ENCODE measurements at regions not wholly inside any gene's neighbourhood (a gene's known extent, or its start where the extent isn't known, plus 50 kb on each side); places are given as distances from the start of the nearest gene placed in this dataset.

GRCh38 chr1:61609040-61609439, 115.9 kb downstream of the TM2D1 start:
- no peak for DNase-seq (ENCODE audit: low spot score)
- H3K27ac ChIP-seq (replicated peaks; ENCODE audit: low read length) = no peak overlapping the region
- no peaks in the 10 kb centered on the region for H3K9me3 ChIP-seq (replicated peaks in 1 of 2; ENCODE audit: control insufficient read depth in 2 of 2, insufficient read depth in 1 of 2, low read depth in 1 of 2, low read length in 2 of 2)
- no peaks in the 10 kb centered on the region for H3K79me1 ChIP-seq (ENCODE audit: low read depth, low read length)
- no peak overlapping the region for H2AFZ ChIP-seq (ENCODE audit: low read length)
- no peaks in the 10 kb centered on the region for H3K36me3 ChIP-seq (replicated peaks in 1 of 2; ENCODE audit: control insufficient read depth in 2 of 2, insufficient read depth in 2 of 2, low read length in 2 of 2)
- H3K4me1 ChIP-seq (ENCODE audit: control insufficient read depth in 2 of 2, insufficient read depth in 1 of 2, low read depth in 1 of 2, low read length in 2 of 2) = no peaks in the 10 kb centered on the region
- no peak overlapping the region for H4K91ac ChIP-seq (ENCODE audit: low read depth, low read length, poor library complexity)
- H2BK12ac ChIP-seq (ENCODE audit: low read length) = no peak overlapping the region
- no peak overlapping the region for H3K14ac ChIP-seq (ENCODE audit: low read length)
- no peak overlapping the region for H3K4me3 ChIP-seq (ENCODE audit: low read length in 2 of 2)
- H3K18ac ChIP-seq (ENCODE audit: low read length) = no peak overlapping the region
- no peak overlapping the region for H2AK5ac ChIP-seq (ENCODE audit: low read depth, low read length)
- no peak overlapping the region for H3K4ac ChIP-seq (ENCODE audit: low read length)
- no CpG with 5 or more reads among the region's 3 CpGs for WGBS, 2 donors (ENCODE audit: extremely low coverage in 2 of 2, insufficient read length in 2 of 2, insufficient replicate concordance in 1 of 2)
- no peak overlapping the region for H2BK120ac ChIP-seq (ENCODE audit: low read depth, low read length)
- no peak overlapping the region for H3K9ac ChIP-seq (ENCODE audit: low read depth, low read length, poor library complexity)
- no peak overlapping the region for H2BK15ac ChIP-seq (ENCODE audit: low read length)
- H3K4me2 ChIP-seq (ENCODE audit: insufficient read depth, low read length, poor library complexity, severe bottlenecking) = no peak overlapping the region
- no peak overlapping the region for H3K23ac ChIP-seq (ENCODE audit: low read depth, low read length, poor library complexity)
- H2BK5ac ChIP-seq (ENCODE audit: low read length) = no peak overlapping the region
- H3K27me3 ChIP-seq (ENCODE audit: control insufficient read depth in 3 of 3, insufficient read depth in 3 of 3, low read depth in 1 of 3, low read length in 3 of 3) = no peaks in the 10 kb centered on the region
- no peak overlapping the region for H4K8ac ChIP-seq (ENCODE audit: low read depth, low read length)

GRCh38 chr1:61607448-61607847, 117.5 kb downstream of the TM2D1 start:
- no CpG with 5 or more reads among the region's 7 CpGs for WGBS, 2 donors (ENCODE audit: extremely low coverage in 2 of 2, insufficient read length in 2 of 2, insufficient replicate concordance in 1 of 2)
- no peak overlapping the region for H4K91ac ChIP-seq (ENCODE audit: low read depth, low read length, poor library complexity)
- H3K4ac ChIP-seq (ENCODE audit: low read length) = no peak overlapping the region
- no peak overlapping the region for H2AK5ac ChIP-seq (ENCODE audit: low read depth, low read length)
- H3K4me3 ChIP-seq (ENCODE audit: low read length in 2 of 2) = no peak overlapping the region
- H3K9ac ChIP-seq (ENCODE audit: low read depth, low read length, poor library complexity) = no peak overlapping the region
- H3K4me1 ChIP-seq (ENCODE audit: control insufficient read depth in 2 of 2, insufficient read depth in 1 of 2, low read depth in 1 of 2, low read length in 2 of 2) = no peaks in the 10 kb centered on the region
- H2BK15ac ChIP-seq (ENCODE audit: low read length) = no peak overlapping the region
- no peak overlapping the region for H3K18ac ChIP-seq (ENCODE audit: low read length)
- H3K23ac ChIP-seq (ENCODE audit: low read depth, low read length, poor library complexity) = no peak overlapping the region
- no peak overlapping the region for H4K8ac ChIP-seq (ENCODE audit: low read depth, low read length)
- H3K4me2 ChIP-seq (ENCODE audit: insufficient read depth, low read length, poor library complexity, severe bottlenecking) = no peak overlapping the region
- no peak overlapping the region for H2BK12ac ChIP-seq (ENCODE audit: low read length)
- no peaks in the 10 kb centered on the region for H3K36me3 ChIP-seq (replicated peaks in 1 of 2; ENCODE audit: control insufficient read depth in 2 of 2, insufficient read depth in 2 of 2, low read length in 2 of 2)
- H2BK120ac ChIP-seq (ENCODE audit: low read depth, low read length) = no peak overlapping the region
- H3K9me3 ChIP-seq (replicated peaks in 1 of 2; ENCODE audit: control insufficient read depth in 2 of 2, insufficient read depth in 1 of 2, low read depth in 1 of 2, low read length in 2 of 2) = no peaks in the 10 kb centered on the region
- no peak overlapping the region for H3K27ac ChIP-seq (replicated peaks; ENCODE audit: low read length)
- H3K27me3 ChIP-seq (ENCODE audit: control insufficient read depth in 3 of 3, insufficient read depth in 3 of 3, low read depth in 1 of 3, low read length in 3 of 3) = no peaks in the 10 kb centered on the region
- no peak overlapping the region for H2BK5ac ChIP-seq (ENCODE audit: low read length)
- H2AFZ ChIP-seq (ENCODE audit: low read length) = no peak overlapping the region
- H3K79me1 ChIP-seq (ENCODE audit: low read depth, low read length) = no peaks in the 10 kb centered on the region
- H3K14ac ChIP-seq (ENCODE audit: low read length) = no peak overlapping the region
- DNase-seq (ENCODE audit: low spot score) = no peak

GRCh38 chr1:61606448-61607312, 118.3 kb downstream of the TM2D1 start:
- Histone ChIP-seq H2BK120ac (ENCODE audit: low read depth, low read length) (no peak overlapping the region), H2AK5ac (ENCODE audit: low read depth, low read length) (no peak overlapping the region), H3K4me2 (ENCODE audit: insufficient read depth, low read length, poor library complexity, severe bottlenecking) (no peak overlapping the region), H3K9me3 (replicated peaks in 1 of 2; ENCODE audit: control insufficient read depth in 2 of 2, insufficient read depth in 1 of 2, low read depth in 1 of 2, low read length in 2 of 2) (no peaks in the 10 kb centered on the region), H4K8ac (ENCODE audit: low read depth, low read length) (no peak overlapping the region), H3K4me1 (ENCODE audit: control insufficient read depth in 2 of 2, insufficient read depth in 1 of 2, low read depth in 1 of 2, low read length in 2 of 2) (no peaks in the 10 kb centered on the region), H3K36me3 (replicated peaks in 1 of 2; ENCODE audit: control insufficient read depth in 2 of 2, insufficient read depth in 2 of 2, low read length in 2 of 2) (no peaks in the 10 kb centered on the region), H3K4me3 (ENCODE audit: low read length in 2 of 2) (no peak overlapping the region), H3K14ac (ENCODE audit: low read length) (no peak overlapping the region), H3K4ac (ENCODE audit: low read length) (no peak overlapping the region), H3K79me1 (ENCODE audit: low read depth, low read length) (no peaks in the 10 kb centered on the region), H2BK5ac (ENCODE audit: low read length) (no peak overlapping the region), H2AFZ (ENCODE audit: low read length) (no peak overlapping the region), H3K23ac (ENCODE audit: low read depth, low read length, poor library complexity) (no peak overlapping the region), H3K9ac (ENCODE audit: low read depth, low read length, poor library complexity) (no peak overlapping the region), H3K18ac (ENCODE audit: low read length) (no peak overlapping the region), H4K91ac (ENCODE audit: low read depth, low read length, poor library complexity) (no peak overlapping the region), H3K27ac (replicated peaks; ENCODE audit: low read length) (no peak overlapping the region), H3K27me3 (ENCODE audit: control insufficient read depth in 3 of 3, insufficient read depth in 3 of 3, low read depth in 1 of 3, low read length in 3 of 3) (no peaks in the 10 kb centered on the region), H2BK15ac (ENCODE audit: low read length) (no peak overlapping the region), H2BK12ac (ENCODE audit: low read length) (no peak overlapping the region)
- WGBS, 2 donors (ENCODE audit: extremely low coverage in 2 of 2, insufficient read length in 2 of 2, insufficient replicate concordance in 1 of 2) = no CpG with 5 or more reads among the region's 15 CpGs
- no peak for DNase-seq (ENCODE audit: low spot score)

GRCh38 chr1:61605607-61606321, 119.2 kb downstream of the TM2D1 start:
- H3K4me3 ChIP-seq (ENCODE audit: low read length in 2 of 2) = no peak overlapping the region
- no peak overlapping the region for H2AFZ ChIP-seq (ENCODE audit: low read length)
- no peak overlapping the region for H4K8ac ChIP-seq (ENCODE audit: low read depth, low read length)
- no peak overlapping the region for H2AK5ac ChIP-seq (ENCODE audit: low read depth, low read length)
- no peaks in the 10 kb centered on the region for H3K9me3 ChIP-seq (replicated peaks in 1 of 2; ENCODE audit: control insufficient read depth in 2 of 2, insufficient read depth in 1 of 2, low read depth in 1 of 2, low read length in 2 of 2)
- H3K4ac ChIP-seq (ENCODE audit: low read length) = no peak overlapping the region
- H2BK5ac ChIP-seq (ENCODE audit: low read length) = no peak overlapping the region
- DNase-seq (ENCODE audit: low spot score) = no peak
- H3K14ac ChIP-seq (ENCODE audit: low read length) = no peak overlapping the region
- H3K36me3 ChIP-seq (replicated peaks in 1 of 2; ENCODE audit: control insufficient read depth in 2 of 2, insufficient read depth in 2 of 2, low read length in 2 of 2) = no peaks in the 10 kb centered on the region
- no peaks in the 10 kb centered on the region for H3K4me1 ChIP-seq (ENCODE audit: control insufficient read depth in 2 of 2, insufficient read depth in 1 of 2, low read depth in 1 of 2, low read length in 2 of 2)
- no peak overlapping the region for H3K23ac ChIP-seq (ENCODE audit: low read depth, low read length, poor library complexity)
- no peak overlapping the region for H2BK15ac ChIP-seq (ENCODE audit: low read length)
- no peak overlapping the region for H2BK120ac ChIP-seq (ENCODE audit: low read depth, low read length)
- no CpG with 5 or more reads among the region's 4 CpGs for WGBS, 2 donors (ENCODE audit: extremely low coverage in 2 of 2, insufficient read length in 2 of 2, insufficient replicate concordance in 1 of 2)
- H3K79me1 ChIP-seq (ENCODE audit: low read depth, low read length) = no peaks in the 10 kb centered on the region
- H3K18ac ChIP-seq (ENCODE audit: low read length) = no peak overlapping the region
- H3K27ac ChIP-seq (replicated peaks; ENCODE audit: low read length) = no peak overlapping the region
- no peak overlapping the region for H3K4me2 ChIP-seq (ENCODE audit: insufficient read depth, low read length, poor library complexity, severe bottlenecking)
- no peaks in the 10 kb centered on the region for H3K27me3 ChIP-seq (ENCODE audit: control insufficient read depth in 3 of 3, insufficient read depth in 3 of 3, low read depth in 1 of 3, low read length in 3 of 3)
- H2BK12ac ChIP-seq (ENCODE audit: low read length) = no peak overlapping the region
- H4K91ac ChIP-seq (ENCODE audit: low read depth, low read length, poor library complexity) = no peak overlapping the region
- H3K9ac ChIP-seq (ENCODE audit: low read depth, low read length, poor library complexity) = no peak overlapping the region
